ENCODE measurements at regions not wholly inside any gene's neighbourhood (a gene's known extent, or its start where the extent isn't known, plus 50 kb on each side); places are given as distances from the start of the nearest gene placed in this dataset.

DNA sequence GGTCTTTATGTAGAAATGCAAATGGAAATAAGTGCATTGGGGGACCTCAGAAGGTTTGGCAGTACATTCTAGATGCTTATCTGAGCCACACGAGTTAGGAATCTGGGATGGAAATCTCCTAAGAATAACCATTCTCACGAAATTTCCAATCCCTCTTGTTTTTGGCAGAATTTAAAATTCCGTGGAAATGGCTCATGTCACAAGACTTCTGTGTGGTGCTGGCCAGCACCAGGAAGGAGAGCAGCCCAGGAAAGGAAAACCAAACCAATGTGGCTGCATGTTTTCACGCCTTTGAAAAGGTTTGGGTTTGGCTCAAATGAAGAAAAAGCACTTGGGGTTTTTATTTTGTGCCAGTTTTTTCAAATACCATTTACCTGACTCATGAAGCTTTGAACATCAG lies 80.1 kb upstream of the KCNK2 start:
- DNase-seq (peak; percentile 75), ATAC-seq (ENCODE audit: low read depth) (no peak; the same call in 1 of the 2 replicates)
- Histone ChIP-seq H2AK5ac (ENCODE audit: low read depth, low read length) (no peak overlapping the region), H2BK20ac (ENCODE audit: low read depth, low read length) (0 out of 2 replicates have a peak overlapping the region, but pooled peaks have one; percentile 13), H2AFZ (replicated peaks; ENCODE audit: low read length, poor library complexity) (no peak overlapping the region), H3K9me3 (ENCODE audit: control insufficient read depth, insufficient read depth, low read length) (no peaks in the 10 kb centered on the region), H3K23ac (ENCODE audit: low read depth, low read length) (no peak overlapping the region), H3K4me3 (ENCODE audit: insufficient read depth, low read depth, low read length) (no peak overlapping the region), H2BK120ac (ENCODE audit: low read depth, low read length) (peak overlapping the region; percentile 39; the same call in 1 of the 2 replicates), H3K4me1 (ENCODE audit: control insufficient read depth, insufficient read depth, low read length) (peaks cover 2% of the 10 kb centered on the region; the same call in 1 of the 2 replicates), H3K79me1 (ENCODE audit: low read depth in 1 of 2, low read length in 2 of 2) (no peaks in the 10 kb centered on the region), H3K36me3 (ENCODE audit: control insufficient read depth, insufficient read depth, low read length) (no peaks in the 10 kb centered on the region), H3K4me2 (ENCODE audit: low read depth, low read length) (no peak overlapping the region), H2AK9ac (replicated peaks; ENCODE audit: low read depth, low read length, poor library complexity) (no peak overlapping the region), H4K20me1 (ENCODE audit: insufficient read depth, low read length) (no peaks in the 10 kb centered on the region), H4K5ac (ENCODE audit: low read depth, low read length) (no peak overlapping the region), H3K27ac (ENCODE audit: insufficient read depth, low read length) (no peak overlapping the region), H4K91ac (ENCODE audit: insufficient read depth, low read depth, low read length) (no peak overlapping the region), H3K27me3 (ENCODE audit: control insufficient read depth, insufficient read depth, low read length) (no peaks in the 10 kb centered on the region), H3K9me1 (ENCODE audit: insufficient read depth, low read length) (peaks cover 5% of the 10 kb centered on the region; the same call in 1 of the 2 replicates), H3K9ac (ENCODE audit: low read depth, low read length) (no peak overlapping the region), H3K18ac (ENCODE audit: low read depth, low read length) (no peak overlapping the region), H3K14ac (replicated peaks; ENCODE audit: low read depth, low read length) (no peak overlapping the region), H3K4ac (ENCODE audit: low read depth, low read length) (no peak overlapping the region), H2BK15ac (ENCODE audit: low read depth, low read length) (no peak overlapping the region), H3K56ac (ENCODE audit: extremely low read depth, insufficient read depth, low read length) (no peak overlapping the region), H4K8ac (ENCODE audit: low read depth in 2 of 2, low read length in 2 of 2) (no peak overlapping the region), H2BK5ac (ENCODE audit: low read depth, low read length, poor library complexity, severe bottlenecking) (peak overlapping the region; percentile 4)
- BruUV-seq (replicated peaks): no TSS peak
- WGBS, 2 experiments (ENCODE audit: extremely low coverage in 2 of 2, insufficient read length in 1 of 2): 0% methylated on average over 1 of the region's 4 CpGs; no CpG with 5 or more reads in 1 of the 2 experiments
- TF ChIP-seq NFE2L2 (IDR thresholded peaks at IDR 0.05; ENCODE audit: low read depth, low read length) (no peak), FOS (IDR thresholded peaks at IDR 0.05; ENCODE audit: low read depth, low read length) (no peak), SMC3 (IDR thresholded peaks at IDR 0.05; ENCODE audit: low read depth, low read length) (no peak), CEBPB (IDR thresholded peaks at IDR 0.05; ENCODE audit: low read depth, low read length) (no peak), RAD21 (IDR thresholded peaks at IDR 0.05; ENCODE audit: low read length) (no peak), MAFK (IDR thresholded peaks at IDR 0.05; ENCODE audit: low read depth, low read length) (no peak), POLR2A (IDR thresholded peaks at IDR 0.05; ENCODE audit: low read depth, low read length) (no peak)
- TF ChIP-seq, protein P1, sequence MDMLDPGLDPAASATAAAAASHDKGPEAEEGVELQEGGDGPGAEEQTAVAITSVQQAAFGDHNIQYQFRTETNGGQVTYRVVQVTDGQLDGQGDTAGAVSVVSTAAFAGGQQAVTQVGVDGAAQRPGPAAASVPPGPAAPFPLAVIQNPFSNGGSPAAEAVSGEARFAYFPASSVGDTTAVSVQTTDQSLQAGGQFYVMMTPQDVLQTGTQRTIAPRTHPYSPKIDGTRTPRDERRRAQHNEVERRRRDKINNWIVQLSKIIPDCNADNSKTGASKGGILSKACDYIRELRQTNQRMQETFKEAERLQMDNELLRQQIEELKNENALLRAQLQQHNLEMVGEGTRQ (IDR thresholded peaks at IDR 0.05; ENCODE audit: low read depth, low read length): no peak
- TF ChIP-seq, protein P2, sequence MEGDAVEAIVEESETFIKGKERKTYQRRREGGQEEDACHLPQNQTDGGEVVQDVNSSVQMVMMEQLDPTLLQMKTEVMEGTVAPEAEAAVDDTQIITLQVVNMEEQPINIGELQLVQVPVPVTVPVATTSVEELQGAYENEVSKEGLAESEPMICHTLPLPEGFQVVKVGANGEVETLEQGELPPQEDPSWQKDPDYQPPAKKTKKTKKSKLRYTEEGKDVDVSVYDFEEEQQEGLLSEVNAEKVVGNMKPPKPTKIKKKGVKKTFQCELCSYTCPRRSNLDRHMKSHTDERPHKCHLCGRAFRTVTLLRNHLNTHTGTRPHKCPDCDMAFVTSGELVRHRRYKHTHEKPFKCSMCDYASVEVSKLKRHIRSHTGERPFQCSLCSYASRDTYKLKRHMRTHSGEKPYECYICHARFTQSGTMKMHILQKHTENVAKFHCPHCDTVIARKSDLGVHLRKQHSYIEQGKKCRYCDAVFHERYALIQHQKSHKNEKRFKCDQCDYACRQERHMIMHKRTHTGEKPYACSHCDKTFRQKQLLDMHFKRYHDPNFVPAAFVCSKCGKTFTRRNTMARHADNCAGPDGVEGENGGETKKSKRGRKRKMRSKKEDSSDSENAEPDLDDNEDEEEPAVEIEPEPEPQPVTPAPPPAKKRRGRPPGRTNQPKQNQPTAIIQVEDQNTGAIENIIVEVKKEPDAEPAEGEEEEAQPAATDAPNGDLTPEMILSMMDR (conservative IDR thresholded peaks at IDR 0.05; ENCODE audit: low read depth, low read length): no peak
- dilution Hi-C loops (cut with HindIII; ENCODE audit: low sequenced_read_pairs, unreplicated experiment): no loop called here
- ChIA-PET POLR2A (ENCODE audit: unreplicated experiment) (no interaction called here), CTCF (no interaction called here)
- intact Hi-C loops (cut with micrococcal nuclease): no loop called here
- in situ Hi-C loops (cut with MboI; ENCODE audit: low sequenced_read_pairs): no loop called here

Measured in IMR-90 (cell line).